Esophagus muscularis mucosa (tissue), 4 donors: ENCODE measurements at regions not wholly inside any gene's neighbourhood (a gene's known extent, or its start where the extent isn't known, plus 50 kb on each side); places are given as distances from the start of the nearest gene placed in this dataset.

Experiments
- DNase-seq: peaks from one replicate; pipeline ENCODE4 v3.0.0-alpha.2; 2017; ENCODE audit errors: extremely low spot score
- H3K27ac ChIP-seq, 4 donors: fragments of 200-600 bp; sonication (generic); replicated peaks in 1 of 4; 1 replicate in 3 of 4; 2 replicates in 1 of 4; pipeline ENCODE4 v1.5.1; 2016 to 2019; ENCODE audit warnings: mild to moderate bottlenecking in 1 of 4
- H3K27me3 ChIP-seq, 4 donors: fragments of 200-600 bp; sonication (generic); one replicate each; pipeline versions ENCODE4 v1.5.1 to v1.6.0; 2016 to 2019
- H3K36me3 ChIP-seq, 4 donors: fragments of 200-600 bp; sonication (generic); one replicate each; pipeline ENCODE4 v1.5.1; 2016 to 2019
- H3K4me1 ChIP-seq, 4 donors: fragments of 200-600 bp; sonication (generic); one replicate each; pipeline ENCODE4 v1.5.1; 2016 to 2019
- H3K4me3 ChIP-seq, 4 donors: fragments of 200-600 bp; sonication (generic); 1 replicate in 2 of 4; 2 replicates in 2 of 4; pipeline ENCODE4 v1.5.1; 2016 to 2019; ENCODE audit warnings: mild to moderate bottlenecking in 4 of 4, moderate library complexity in 1 of 4
- H3K9me3 ChIP-seq, 4 donors: fragments of 200-600 bp; sonication (generic); 1 replicate in 3 of 4; 2 replicates in 1 of 4; pipeline ENCODE4 v1.5.1; 2016 to 2019
- EP300 ChIP-seq: sonication (generic); formaldehyde crosslinking; IDR thresholded peaks from one replicate; pipeline ENCODE4 v1.6.1; 2017; ENCODE audit warnings: antibody characterized with exemption
- POLR2A ChIP-seq: fragments of 450-650 bp; IDR thresholded peaks from one replicate; pipeline ENCODE4 v1.6.1; 2017; ENCODE audit warnings: antibody characterized with exemption, moderate library complexity, mild to moderate bottlenecking, low read depth
- POLR2AphosphoS5 ChIP-seq, 2 donors: sonication (generic); formaldehyde crosslinking; IDR thresholded peaks; one replicate each; pipeline ENCODE4 v1.6.1; 2017; ENCODE audit warnings: antibody characterized with exemption in 2 of 2
- WGBS: methylation state at CpG from one replicate; pipeline ENCODE4 v1.1.5; 2018; 5-methylcytosine and 5-hydroxymethylcytosine counted together
- intact Hi-C: fragments of 100-400 bp; cut with DNase I; formaldehyde crosslinking; loops from one replicate; pipeline ENCODE4 v1.15.1; 2023
- TF ChIP-seq, protein P1 (sequence below), 3 experiments: fragments of 200-600 bp in 2 of 3; fragments of 450-650 bp in 1 of 3; sonication (generic) in 2 of 3; IDR thresholded peaks; one replicate each; pipeline ENCODE4 v1.5.1; 2017 to 2019; ENCODE audit warnings: antibody characterized with exemption in 3 of 3, mild to moderate bottlenecking in 2 of 3, moderate library complexity in 1 of 3

DNA sequence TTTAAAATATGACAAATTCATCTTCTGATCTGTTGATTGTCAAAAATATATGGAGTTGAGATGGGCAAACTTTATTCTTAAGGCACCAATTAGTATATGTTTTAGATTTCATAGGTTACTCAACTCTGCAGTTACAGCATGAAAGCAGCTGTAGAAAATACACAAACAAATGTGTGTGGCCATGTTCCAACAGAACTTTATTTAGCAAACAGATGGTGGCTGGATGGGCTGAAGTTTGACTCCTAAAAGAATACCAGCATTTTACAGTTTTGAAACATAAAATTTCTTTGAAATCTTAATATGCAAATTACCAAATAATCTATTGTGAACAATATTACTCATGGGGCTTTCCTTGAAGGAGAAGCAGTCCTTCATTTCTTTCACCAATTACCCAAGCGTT is 1206.0 kb upstream of the LRRTM3 start:
- Histone ChIP-seq H3K27me3 (no peaks in the 10 kb centered on the region), H3K9me3 (no peaks in the 10 kb centered on the region), H3K4me1 (no peaks in the 10 kb centered on the region), H3K36me3 (no peaks in the 10 kb centered on the region), H3K27ac (no peak overlapping the region), H3K4me3 (no peak overlapping the region)
- intact Hi-C loops, result no loop called here
- no peak for TF ChIP-seq EP300
- TF ChIP-seq POLR2A, result no peak
- no peak for TF ChIP-seq POLR2AphosphoS5 (IDR thresholded peaks at IDR 0.05)
- TF ChIP-seq, protein P1, sequence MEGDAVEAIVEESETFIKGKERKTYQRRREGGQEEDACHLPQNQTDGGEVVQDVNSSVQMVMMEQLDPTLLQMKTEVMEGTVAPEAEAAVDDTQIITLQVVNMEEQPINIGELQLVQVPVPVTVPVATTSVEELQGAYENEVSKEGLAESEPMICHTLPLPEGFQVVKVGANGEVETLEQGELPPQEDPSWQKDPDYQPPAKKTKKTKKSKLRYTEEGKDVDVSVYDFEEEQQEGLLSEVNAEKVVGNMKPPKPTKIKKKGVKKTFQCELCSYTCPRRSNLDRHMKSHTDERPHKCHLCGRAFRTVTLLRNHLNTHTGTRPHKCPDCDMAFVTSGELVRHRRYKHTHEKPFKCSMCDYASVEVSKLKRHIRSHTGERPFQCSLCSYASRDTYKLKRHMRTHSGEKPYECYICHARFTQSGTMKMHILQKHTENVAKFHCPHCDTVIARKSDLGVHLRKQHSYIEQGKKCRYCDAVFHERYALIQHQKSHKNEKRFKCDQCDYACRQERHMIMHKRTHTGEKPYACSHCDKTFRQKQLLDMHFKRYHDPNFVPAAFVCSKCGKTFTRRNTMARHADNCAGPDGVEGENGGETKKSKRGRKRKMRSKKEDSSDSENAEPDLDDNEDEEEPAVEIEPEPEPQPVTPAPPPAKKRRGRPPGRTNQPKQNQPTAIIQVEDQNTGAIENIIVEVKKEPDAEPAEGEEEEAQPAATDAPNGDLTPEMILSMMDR (IDR thresholded peaks at IDR 0.05), result no peak
- DNase-seq, result no peak
- 65% methylated on average over 1 of the region's 1 CpG for WGBS

DNA sequence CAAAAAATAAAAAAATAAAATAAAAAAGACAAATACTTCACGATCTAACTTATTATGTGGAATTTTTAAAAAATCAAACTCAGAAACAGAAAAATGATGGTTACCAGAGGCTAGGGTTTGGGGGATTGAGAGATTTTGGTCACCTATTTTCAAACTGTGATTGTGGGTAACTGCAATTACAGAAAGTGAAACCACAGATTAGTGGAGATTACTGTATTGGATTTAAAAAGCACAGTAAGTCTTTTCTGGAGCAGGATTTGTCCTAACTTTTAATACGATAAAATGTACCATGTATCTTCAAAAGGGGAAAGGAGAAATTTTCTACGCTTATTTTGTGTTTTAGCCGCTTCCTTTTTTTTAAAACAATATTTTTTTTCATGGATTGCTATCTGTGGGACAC is 1204.9 kb upstream of the LRRTM3 start:
- Histone ChIP-seq H3K9me3 (no peaks in the 10 kb centered on the region), H3K4me3 (no peak overlapping the region), H3K4me1 (no peaks in the 10 kb centered on the region), H3K27me3 (no peaks in the 10 kb centered on the region), H3K36me3 (no peaks in the 10 kb centered on the region), H3K27ac (no peak overlapping the region)
- DNase-seq, result no peak
- 89% methylated on average over 4 of the region's 4 CpGs for WGBS
- intact Hi-C loops, result no loop called here
- no peak for TF ChIP-seq POLR2AphosphoS5 (IDR thresholded peaks at IDR 0.05)
- TF ChIP-seq, protein P1 (IDR thresholded peaks at IDR 0.05), result no peak
- TF ChIP-seq POLR2A, result no peak

DNA sequence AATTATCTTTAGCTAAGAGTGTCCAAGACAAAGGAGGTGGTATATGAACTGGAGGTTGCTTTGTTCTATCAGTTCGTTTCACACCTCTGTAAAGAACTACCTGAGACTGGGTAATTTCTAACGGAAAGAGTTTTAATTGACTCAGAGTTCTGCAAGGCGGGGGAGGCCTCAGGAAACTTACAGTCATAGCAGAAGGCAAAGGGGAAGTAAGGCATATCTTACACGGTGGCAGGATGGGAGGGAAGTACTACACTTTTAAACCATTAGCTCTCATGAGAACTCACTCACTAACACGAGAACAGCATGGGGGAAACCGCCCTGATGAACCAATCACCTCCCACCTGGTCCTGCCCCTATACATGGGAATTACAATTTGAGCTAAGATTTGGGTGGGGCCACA is 1202.3 kb upstream of the LRRTM3 start:
- TF ChIP-seq EP300 (no peak), POLR2AphosphoS5 (IDR thresholded peaks at IDR 0.05) (no peak), POLR2A (no peak)
- TF ChIP-seq, protein P1 (IDR thresholded peaks at IDR 0.05), result no peak
- no peaks in the 10 kb centered on the region for H3K36me3 ChIP-seq
- no peaks in the 10 kb centered on the region for H3K4me1 ChIP-seq
- 87% methylated on average over 6 of the region's 6 CpGs for WGBS
- no peak for DNase-seq
- no peak overlapping the region for H3K27ac ChIP-seq
- intact Hi-C loops, result no loop called here
- H3K27me3 ChIP-seq, result no peaks in the 10 kb centered on the region
- H3K4me3 ChIP-seq, result no peak overlapping the region
- no peaks in the 10 kb centered on the region for H3K9me3 ChIP-seq

DNA sequence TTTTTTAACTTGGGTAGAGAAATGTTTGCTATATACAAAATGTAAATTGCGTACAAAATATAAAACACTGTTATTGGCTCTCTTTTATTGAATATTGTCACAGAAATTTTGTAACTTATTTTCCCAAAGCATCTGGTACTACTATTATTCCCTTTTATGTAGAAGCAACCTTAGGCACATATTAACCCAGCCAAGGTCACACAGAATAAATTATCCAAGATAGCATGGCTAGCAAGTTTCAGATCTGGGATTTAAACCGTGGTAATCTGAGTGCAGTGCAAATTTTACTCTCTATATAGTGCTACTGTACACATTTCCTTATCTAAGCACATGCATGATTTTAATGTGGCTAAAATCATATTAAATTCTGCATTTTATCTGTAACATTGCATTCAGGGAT is 1190.5 kb upstream of the LRRTM3 start:
- H3K4me1 ChIP-seq, result no peaks in the 10 kb centered on the region
- TF ChIP-seq EP300 (no peak), POLR2AphosphoS5 (IDR thresholded peaks at IDR 0.05) (no peak)
- no peak for DNase-seq
- H3K27me3 ChIP-seq, result no peaks in the 10 kb centered on the region
- H3K9me3 ChIP-seq, result no peaks in the 10 kb centered on the region
- 97% methylated on average over 2 of the region's 2 CpGs for WGBS
- intact Hi-C loops, result no loop called here
- no peak overlapping the region for H3K4me3 ChIP-seq
- H3K36me3 ChIP-seq, result no peaks in the 10 kb centered on the region
- H3K27ac ChIP-seq, result no peak overlapping the region

DNA sequence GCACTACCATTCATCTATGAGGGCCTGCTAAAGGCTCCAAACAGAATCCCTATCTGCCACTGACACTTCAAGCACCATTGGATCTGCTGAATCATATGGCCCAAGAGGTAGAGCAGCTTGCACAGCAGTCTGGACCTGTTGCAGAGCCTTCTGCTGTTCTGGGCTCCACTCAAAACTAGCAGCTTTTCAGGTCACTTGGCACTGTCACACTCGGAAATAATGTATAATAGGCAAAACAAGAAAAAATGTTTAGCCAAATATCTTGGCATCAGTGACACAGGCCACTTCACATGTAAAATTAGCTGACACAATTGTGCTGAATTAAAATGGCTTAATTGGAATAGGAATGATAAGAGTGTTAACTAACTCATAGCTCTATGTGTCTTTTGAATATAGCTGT is 1182.9 kb upstream of the LRRTM3 start:
- Histone ChIP-seq H3K4me1 (no peaks in the 10 kb centered on the region), H3K27me3 (no peaks in the 10 kb centered on the region), H3K27ac (no peak overlapping the region), H3K4me3 (no peak overlapping the region), H3K9me3 (no peaks in the 10 kb centered on the region), H3K36me3 (no peaks in the 10 kb centered on the region)
- WGBS, result 93% methylated on average over 1 of the region's 1 CpG
- TF ChIP-seq POLR2AphosphoS5 (IDR thresholded peaks at IDR 0.05) (no peak), EP300 (no peak), POLR2A (no peak)
- TF ChIP-seq, protein P1 (IDR thresholded peaks at IDR 0.05), result no peak
- intact Hi-C loops, result no loop called here
- no peak for DNase-seq
